AG04449 (cell line): ENCODE measurements at regions not wholly inside any gene's neighbourhood (a gene's known extent, or its start where the extent isn't known, plus 50 kb on each side); places are given as distances from the start of the nearest gene placed in this dataset.

Experiments
- CTCF ChIA-PET: fragments of 350-600 bp; formaldehyde crosslinking; extraction: SDS; loops from one replicate; lab custom pipeline; 2021; ENCODE audit warnings: antibody characterized with exemption; lab: Yijun Ruan, JAX
- POLR2A ChIA-PET: fragments of 400-600, 350-600 bp; formaldehyde crosslinking; extraction: SDS; loops from one replicate; lab custom pipeline; 2020; ENCODE audit warnings: antibody characterized with exemption, inconsistent platforms; lab: Yijun Ruan, JAX
- DNase-seq: peaks from one replicate; pipeline ENCODE4 v3.0.0-alpha.2; 2010; ENCODE audit warnings: low read depth, low spot score
- H3K4me3 ChIP-seq: 2 replicates; pipeline ENCODE4 v1.5.1; 2011; ENCODE audit warnings: low read depth, mild to moderate bottlenecking, control low read depth, low read length
- CTCF ChIP-seq: IDR thresholded peaks from one replicate; pipeline ENCODE4 v1.5.1; 2011; ENCODE audit warnings: mild to moderate bottlenecking, moderate library complexity, low read length, control low read depth, inconsistent platforms; ENCODE audit not compliant: insufficient read depth; ENCODE audit errors: missing control alignments

GRCh38 chr15:31803388-31803884, 226.9 kb upstream of the CHRNA7 start:
- TF ChIP-seq CTCF = no peak
- H3K4me3 ChIP-seq = no peak overlapping the region
- ChIA-PET POLR2A (no interaction called here), CTCF (no interaction called here)
- DNase-seq = no peak

- no peak for DNase-seq
- ChIA-PET CTCF (no interaction called here), POLR2A (no interaction called here)
- no peak for TF ChIP-seq CTCF
- H3K4me3 ChIP-seq = no peak overlapping the region
Measured at GRCh38 chr15:31805090-31805662, 225.1 kb upstream of the CHRNA7 start.

GRCh38 chr15:31806106-31806505, 224.2 kb upstream of the CHRNA7 start:
- no peak for TF ChIP-seq CTCF
- ChIA-PET CTCF (no interaction called here), POLR2A (no interaction called here)
- no peak overlapping the region for H3K4me3 ChIP-seq
- no peak for DNase-seq

- POLR2A ChIA-PET = no interaction called here
- CTCF ChIA-PET = no interaction called here
- no peak for DNase-seq
- TF ChIP-seq CTCF = no peak
- no peak overlapping the region for H3K4me3 ChIP-seq
Measured at GRCh38 chr15:31811641-31812040, 218.7 kb upstream of the CHRNA7 start.

- TF ChIP-seq CTCF = no peak
- ChIA-PET POLR2A (no interaction called here), CTCF (no interaction called here)
- no peak for DNase-seq
- no peak overlapping the region for H3K4me3 ChIP-seq
Measured at GRCh38 chr15:31814082-31814481, 216.2 kb upstream of the CHRNA7 start.

- TF ChIP-seq CTCF = no peak
- ChIA-PET CTCF (no interaction called here), POLR2A (no interaction called here)
- no peak for DNase-seq
- H3K4me3 ChIP-seq = no peak overlapping the region
Measured at GRCh38 chr15:31815411-31816155, 214.7 kb upstream of the CHRNA7 start.
